Fibroblast of skin of right biceps (primary cell): ENCODE measurements at regions not wholly inside any gene's neighbourhood (a gene's known extent, or its start where the extent isn't known, plus 50 kb on each side); places are given as distances from the start of the nearest gene placed in this dataset.
"Not testable (repeated sequence)": the region's sequence is repeated elsewhere in the genome, so short reads cannot be mapped to it uniquely, and the experiment has no call there.

Experiments used
- DNase-seq: peaks from one replicate; pipeline ENCODE4 v3.0.0-alpha.2; 2013

- DNase-seq: no peak
Observed at GRCh38 chr6:137657351-137657911, 163.2 kb upstream of the OLIG3 start.

- no peak for DNase-seq
Observed at GRCh38 chr6:137658287-137658686, 164.1 kb upstream of the OLIG3 start.

DNA sequence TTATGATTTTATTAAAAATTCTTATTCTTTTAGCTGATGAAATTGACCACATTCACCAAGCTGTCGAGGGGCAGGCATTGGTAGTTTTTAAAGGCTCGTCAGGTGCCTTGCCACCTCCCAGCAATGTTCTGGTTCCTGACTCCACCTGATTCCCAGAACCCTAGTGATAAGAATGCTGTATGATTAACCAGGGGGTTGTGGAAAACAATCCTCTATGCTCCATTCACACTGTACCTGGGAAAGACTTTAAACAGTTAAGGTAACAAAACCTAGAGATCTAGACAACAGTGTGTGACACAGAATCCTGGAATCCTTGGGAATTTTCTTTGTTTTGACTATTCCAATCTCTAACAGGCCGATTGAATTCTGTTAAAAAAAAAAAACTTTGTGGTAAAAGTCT lies 165.7 kb upstream of the OLIG3 start:
- no peak for DNase-seq

DNA sequence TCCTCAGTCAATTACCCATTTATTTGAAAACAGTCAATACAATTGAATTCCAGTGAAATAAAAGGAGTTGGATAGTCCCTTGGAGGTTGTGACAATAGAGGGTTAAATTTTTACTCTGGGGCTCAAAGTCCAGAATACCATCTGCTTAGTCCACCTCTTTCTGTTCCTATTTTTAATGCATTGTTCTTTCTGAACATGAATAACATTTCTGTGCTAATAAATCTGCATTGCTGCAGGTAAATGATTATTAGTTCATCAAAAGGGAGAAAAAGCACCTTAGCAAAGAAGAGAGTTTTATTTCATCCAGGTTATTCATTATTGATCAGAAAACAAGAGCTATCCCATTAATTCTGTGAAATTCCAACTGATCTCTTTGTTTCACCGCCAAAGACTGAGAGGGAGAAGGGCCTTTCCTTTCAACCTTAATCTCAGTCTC lies 166.1 kb upstream of the OLIG3 start:
- no peak for DNase-seq

DNA sequence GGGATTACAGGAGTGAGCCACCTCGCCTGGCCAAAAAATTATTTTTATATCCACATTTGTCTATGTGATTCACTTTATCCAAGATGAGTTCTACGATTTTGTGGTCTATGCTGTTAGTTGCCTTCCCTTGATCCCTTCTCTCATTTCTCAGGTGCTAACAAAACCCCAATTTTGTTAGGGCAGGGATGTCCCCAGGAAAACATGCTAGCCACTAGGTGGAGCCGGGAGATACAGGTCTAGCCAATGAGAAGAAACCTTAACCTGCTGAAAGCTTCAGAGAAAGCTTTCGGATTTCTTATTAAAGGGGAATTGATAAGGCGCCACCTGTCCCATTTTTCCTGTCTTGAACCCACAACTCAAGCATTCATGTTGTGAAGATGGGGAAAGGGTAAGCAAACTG lies 167.4 kb upstream of the OLIG3 start:
- peak; percentile 18 for DNase-seq

GRCh38 chr6:137664183-137664582 lies 170.0 kb upstream of the OLIG3 start:
- no peak for DNase-seq

DNA sequence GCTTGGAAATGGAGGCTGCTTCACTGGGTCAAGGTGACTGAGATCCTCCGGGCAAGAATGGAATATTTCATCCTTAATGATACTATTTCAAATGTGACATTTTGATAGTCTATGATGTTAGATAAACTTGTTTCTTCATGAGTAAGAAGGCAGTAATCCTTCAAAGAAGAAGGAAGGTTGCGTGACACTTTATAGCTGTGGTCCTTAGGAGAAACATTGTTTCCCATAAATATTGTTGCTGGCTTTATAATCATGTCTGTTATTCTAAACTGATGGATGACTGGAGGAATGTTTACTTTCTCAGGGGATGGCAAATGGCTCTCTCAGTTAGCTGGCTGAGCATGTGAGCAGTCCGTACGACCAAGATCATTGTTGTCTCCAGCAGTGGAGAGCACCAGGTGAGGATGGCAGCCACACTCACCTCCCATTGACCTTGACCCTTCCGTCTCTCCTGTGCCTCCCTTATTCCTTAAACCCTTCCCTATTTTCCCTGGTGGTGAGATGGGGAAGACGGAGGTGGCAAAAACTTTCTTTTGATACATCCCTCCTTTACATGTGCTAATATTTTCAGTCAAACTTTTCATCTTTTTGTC lies 171.2 kb upstream of the OLIG3 start:
- DNase-seq: no peak

DNA sequence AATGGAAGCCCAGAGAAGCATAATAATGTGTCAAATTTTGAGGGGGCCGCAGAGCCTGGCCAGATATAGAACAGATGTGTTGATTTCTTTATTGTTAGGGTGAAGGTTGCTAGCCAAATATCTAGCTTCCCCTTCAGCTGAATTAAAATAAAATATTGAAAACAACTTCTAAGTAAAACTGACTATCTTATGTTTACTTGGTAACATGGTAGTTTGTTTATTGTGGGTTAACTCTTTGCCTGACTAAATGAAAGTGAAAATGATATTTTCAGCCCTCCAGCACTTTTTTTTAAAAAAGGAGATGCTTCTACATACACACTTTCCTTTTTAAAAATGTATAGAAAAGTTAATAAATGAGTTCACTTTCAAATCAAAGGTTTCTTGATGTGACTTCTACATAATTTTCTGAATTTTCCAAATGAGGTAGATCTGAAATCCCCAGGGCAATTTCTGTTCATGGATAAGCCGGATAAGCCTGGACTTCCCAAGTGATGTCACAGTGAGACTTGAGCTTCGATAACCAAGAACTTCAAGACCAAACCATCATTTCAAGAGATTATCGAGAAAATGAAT lies 172.1 kb upstream of the OLIG3 start:
- no peak for DNase-seq

GRCh38 chr6:137673603-137674002 lies 179.4 kb upstream of the OLIG3 start:
- no peak for DNase-seq

DNA sequence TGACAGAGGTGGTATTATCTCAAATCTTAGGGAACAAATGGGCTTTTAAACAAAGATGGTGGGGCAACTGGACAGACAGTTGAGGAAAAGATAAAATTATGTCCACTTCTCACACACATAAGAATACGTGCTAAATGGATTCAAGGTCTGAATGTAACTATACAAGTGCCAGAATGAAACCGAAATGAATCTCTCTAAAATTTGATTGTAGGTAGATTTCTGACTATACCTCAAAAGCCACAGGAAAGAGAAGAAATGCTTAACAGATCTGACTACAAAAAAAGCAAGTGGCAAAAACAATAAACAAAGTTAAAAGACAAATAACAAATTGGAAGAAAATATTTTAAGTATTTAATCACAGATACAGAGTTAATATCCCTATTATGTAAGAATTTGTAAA lies 182.7 kb upstream of the OLIG3 start:
- no peak for DNase-seq

- DNase-seq: no peak
Observed at GRCh38 chr6:137677709-137678108, 183.5 kb upstream of the OLIG3 start.

DNA sequence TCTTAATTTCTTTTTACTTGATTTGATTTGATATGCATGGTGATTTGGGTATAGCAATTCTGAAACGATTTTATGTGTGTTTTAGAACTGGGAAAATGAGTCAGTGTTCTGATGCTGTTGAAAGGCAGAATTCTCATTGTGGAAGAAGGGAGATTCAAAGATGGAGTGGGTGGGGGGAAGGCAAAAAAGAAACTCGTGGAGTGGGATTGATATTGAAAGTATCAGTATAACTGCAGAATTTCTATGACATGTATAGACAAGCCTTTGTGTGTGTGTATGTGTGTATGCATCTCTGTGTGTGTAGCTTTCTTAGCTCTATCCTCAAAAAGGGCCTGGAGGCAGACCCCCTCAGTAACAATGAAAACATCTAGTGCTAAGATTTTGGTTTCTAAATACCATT lies 184.3 kb upstream of the OLIG3 start:
- no peak for DNase-seq

GRCh38 chr6:137680705-137681346 lies 186.2 kb upstream of the TNFAIP3 start:
- no peak for DNase-seq

- DNase-seq: no peak
Observed at GRCh38 chr6:137681445-137682009, 185.5 kb upstream of the TNFAIP3 start.

DNA sequence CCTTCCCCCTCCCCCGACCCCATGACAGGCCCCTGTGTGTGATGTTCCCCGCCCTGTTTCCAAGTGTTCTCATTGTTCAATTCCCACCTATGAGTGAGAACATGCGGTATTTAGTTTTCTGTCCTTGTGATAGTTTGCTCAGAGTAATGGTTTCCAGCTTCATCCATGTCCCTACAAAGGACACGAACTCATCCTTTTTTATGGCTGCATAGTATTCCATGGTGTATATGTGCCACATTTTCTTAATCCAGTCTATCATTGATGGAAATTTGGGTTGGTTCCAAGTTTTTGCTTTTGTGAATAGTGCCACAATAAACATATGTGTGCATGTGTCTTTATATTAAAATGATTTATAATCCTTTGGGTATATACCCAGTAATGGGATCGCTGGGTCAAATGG lies 184.4 kb upstream of the TNFAIP3 start:
- DNase-seq: not testable (repeated sequence)

DNA sequence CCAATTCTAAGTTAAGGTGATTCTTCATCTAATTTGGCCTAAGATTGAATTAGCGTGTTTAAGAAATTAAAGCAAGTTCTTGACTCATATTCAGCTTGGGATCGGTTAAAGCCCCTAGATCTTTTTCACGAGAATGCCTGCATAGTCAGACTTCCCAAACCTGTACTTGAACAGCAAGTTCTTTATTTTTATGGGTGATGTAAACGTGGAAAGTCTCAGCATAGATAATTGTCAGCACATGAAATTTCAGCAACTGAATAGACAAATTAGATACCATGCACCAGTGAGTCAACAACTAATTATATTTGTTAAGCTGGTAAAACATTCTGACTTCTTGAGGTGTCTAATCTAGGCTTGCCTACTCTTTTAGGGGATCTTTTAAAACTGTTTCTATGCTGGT lies 183.1 kb upstream of the TNFAIP3 start:
- no peak for DNase-seq

DNA sequence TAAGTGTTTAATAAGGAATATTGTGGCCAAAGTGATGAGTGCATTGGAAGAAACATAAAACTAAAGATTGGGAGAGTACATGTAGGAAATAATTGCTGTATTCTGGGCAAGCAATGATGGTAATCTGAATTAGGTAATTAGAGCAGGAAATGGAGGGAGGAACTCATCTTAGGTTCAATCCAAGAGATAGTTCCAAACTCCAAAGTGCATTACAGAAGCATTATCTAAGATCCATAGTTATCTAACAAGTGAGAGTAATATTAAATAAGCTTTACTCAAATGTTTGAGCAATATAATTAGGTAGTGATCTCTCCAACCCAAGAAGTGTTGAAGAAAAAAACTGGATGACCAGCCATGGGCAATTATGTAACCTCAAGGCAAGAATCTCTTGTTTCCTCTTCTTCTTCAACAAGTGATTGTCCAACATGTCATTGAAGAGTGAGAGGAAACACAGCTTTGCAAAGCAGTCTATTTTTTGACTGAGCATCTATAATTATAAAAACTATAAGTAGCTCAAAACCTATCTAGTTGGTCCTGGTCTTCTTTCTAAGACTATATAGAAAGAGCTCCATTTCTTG lies 181.2 kb upstream of the TNFAIP3 start:
- DNase-seq: no peak

DNA sequence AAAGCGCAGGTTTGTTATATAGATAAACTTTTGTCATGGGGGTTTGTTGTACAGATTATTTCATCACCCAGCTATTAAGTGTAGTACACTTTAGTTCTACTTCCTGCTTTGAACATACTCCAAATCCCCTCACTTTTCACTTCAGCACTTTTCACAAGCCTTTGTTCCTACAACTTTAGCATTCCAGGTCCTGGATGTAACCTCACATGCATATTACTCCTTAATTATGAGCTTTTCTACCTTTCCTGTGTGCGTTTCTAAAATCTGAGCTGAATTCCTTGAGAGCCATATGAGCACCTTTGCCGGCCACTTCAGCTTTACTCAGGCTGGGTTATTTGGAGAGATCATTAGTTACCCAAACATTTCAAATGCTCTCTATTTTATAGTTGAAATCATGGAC lies 179.2 kb upstream of the TNFAIP3 start:
- no peak for DNase-seq

- DNase-seq: no peak
Observed at GRCh38 chr6:137688230-137688971, 178.7 kb upstream of the TNFAIP3 start.

DNA sequence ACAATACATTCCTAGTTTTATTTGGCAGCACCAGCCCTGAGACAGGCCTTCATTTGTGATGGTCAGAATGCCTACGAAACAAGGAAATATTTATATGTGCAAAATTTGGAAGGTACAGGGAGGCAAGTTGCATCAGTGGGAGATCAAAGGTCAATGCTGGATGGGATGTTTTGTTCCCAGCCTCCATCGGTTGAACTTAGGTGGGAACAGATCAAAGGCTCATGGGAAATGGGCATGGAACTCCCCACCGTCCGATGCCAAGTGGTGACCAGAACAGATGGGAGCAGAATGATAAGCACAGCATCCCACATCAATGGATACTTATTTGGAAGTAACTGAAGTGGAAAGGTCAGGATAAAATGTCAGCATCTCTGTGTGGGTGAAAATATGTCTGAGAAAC lies 177.7 kb upstream of the TNFAIP3 start:
- no peak for DNase-seq

GRCh38 chr6:137690034-137690433 lies 177.0 kb upstream of the TNFAIP3 start:
- DNase-seq: no peak

GRCh38 chr6:137690721-137691120 lies 176.3 kb upstream of the TNFAIP3 start:
- no peak for DNase-seq

DNA sequence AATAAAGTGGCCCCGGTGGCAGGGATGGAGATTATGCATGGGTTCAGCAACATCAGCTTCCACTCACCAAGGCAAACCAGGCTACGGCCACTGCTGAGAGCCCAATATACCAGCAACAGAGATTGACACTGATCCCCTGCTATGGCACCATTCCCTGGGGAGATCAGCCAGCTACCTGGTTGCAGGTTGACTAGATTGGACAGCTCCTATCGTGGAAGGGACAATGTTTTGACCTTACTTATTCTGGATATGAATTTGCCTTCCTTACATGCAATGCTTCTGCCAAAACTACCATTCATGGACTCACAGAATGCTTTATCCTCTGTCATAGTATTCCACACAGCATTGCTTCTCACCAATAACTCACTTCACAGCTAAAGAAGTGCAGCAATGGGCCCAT lies 174.8 kb upstream of the TNFAIP3 start:
- no peak for DNase-seq
